Ascending aorta (tissue), 2 donors: ENCODE measurements at regions not wholly inside any gene's neighbourhood (a gene's known extent, or its start where the extent isn't known, plus 50 kb on each side); places are given as distances from the start of the nearest gene placed in this dataset.

ENCODE experiments used
- DNase-seq, 2 donors: peaks; one replicate each; pipeline ENCODE4 v3.0.0-alpha.2; 2019; ENCODE audit warnings: low spot score in 2 of 2
- H3K27ac ChIP-seq, 2 donors: fragments of 200-600 bp; sonication (generic); one replicate each; pipeline ENCODE4 v1.5.1; 2016 to 2017; ENCODE audit warnings: mild to moderate bottlenecking in 1 of 2
- H3K27me3 ChIP-seq: fragments of 200-600 bp; sonication (generic); one replicate; pipeline ENCODE4 v1.5.1; 2017
- H3K36me3 ChIP-seq, 2 donors: fragments of 200-600 bp; sonication (generic); one replicate each; pipeline ENCODE4 v1.5.1; 2016
- H3K4me1 ChIP-seq, 2 donors: fragments of 200-600 bp; sonication (generic); one replicate each; pipeline ENCODE4 v1.5.1; 2016 to 2017; ENCODE audit warnings: mild to moderate bottlenecking in 1 of 2
- H3K4me3 ChIP-seq, 2 donors: fragments of 200-600 bp; sonication (generic); one replicate each; pipeline ENCODE4 v1.5.1; 2016 to 2017; ENCODE audit warnings: mild to moderate bottlenecking in 1 of 2
- H3K9me3 ChIP-seq, 2 donors: fragments of 200-600 bp; sonication (generic); one replicate each; pipeline ENCODE4 v1.5.1; 2016
- CTCF ChIP-seq, 3 experiments: fragments of 200-600 bp in 2 of 3; fragments of 450-650 bp in 1 of 3; sonication (generic) in 2 of 3; IDR thresholded peaks; one replicate each; pipeline ENCODE4 v1.5.1; 2016 to 2019; ENCODE audit warnings: antibody characterized with exemption in 3 of 3, mild to moderate bottlenecking in 1 of 3, moderate library complexity in 1 of 3
- intact Hi-C: fragments of 100-400 bp; cut with DNase I; formaldehyde crosslinking; loops from one replicate; pipeline ENCODE4 v1.15.1; 2023

GRCh38 chr2:16033032-16033293, 92.6 kb downstream of the MYCN start:
- no peak for TF ChIP-seq CTCF (IDR thresholded peaks at IDR 0.05)
- H3K4me1 ChIP-seq = no peaks in the 10 kb centered on the region
- H3K4me3 ChIP-seq = no peak overlapping the region
- no peaks in the 10 kb centered on the region for H3K27me3 ChIP-seq
- H3K36me3 ChIP-seq = no peaks in the 10 kb centered on the region
- no peaks in the 10 kb centered on the region for H3K9me3 ChIP-seq
- no peak overlapping the region for H3K27ac ChIP-seq
- DNase-seq = no peak
- intact Hi-C loops = no loop called here

- no peaks in the 10 kb centered on the region for H3K9me3 ChIP-seq
Measured at GRCh38 chr2:16032282-16033031, 92.1 kb downstream of the MYCN start.

GRCh38 chr2:16031848-16032159, 91.5 kb downstream of the MYCN start:
- Histone ChIP-seq H3K36me3 (no peaks in the 10 kb centered on the region), H3K4me3 (no peak overlapping the region), H3K27me3 (no peaks in the 10 kb centered on the region), H3K4me1 (no peaks in the 10 kb centered on the region), H3K9me3 (no peaks in the 10 kb centered on the region), H3K27ac (no peak overlapping the region)
- DNase-seq = no peak
- intact Hi-C loops = no loop called here
- no peak for TF ChIP-seq CTCF (IDR thresholded peaks at IDR 0.05)

More at GRCh38 chr2:16032282-16033031, 92.1 kb downstream of the MYCN start:
- H3K4me1 ChIP-seq = no peaks in the 10 kb centered on the region
- TF ChIP-seq CTCF (IDR thresholded peaks at IDR 0.05) = no peak
- intact Hi-C loops = no loop called here
- no peak overlapping the region for H3K27ac ChIP-seq
- no peaks in the 10 kb centered on the region for H3K27me3 ChIP-seq
- DNase-seq = no peak
- no peak overlapping the region for H3K4me3 ChIP-seq
- no peaks in the 10 kb centered on the region for H3K36me3 ChIP-seq

- intact Hi-C loops = no loop called here
- Histone ChIP-seq H3K4me3 (no peak overlapping the region), H3K9me3 (no peaks in the 10 kb centered on the region), H3K36me3 (no peaks in the 10 kb centered on the region), H3K27ac (no peak overlapping the region), H3K4me1 (no peaks in the 10 kb centered on the region), H3K27me3 (no peaks in the 10 kb centered on the region)
- TF ChIP-seq CTCF (IDR thresholded peaks at IDR 0.05) = no peak
- DNase-seq = no peak
Measured at GRCh38 chr2:16031058-16031847, 90.9 kb downstream of the MYCN start.

- TF ChIP-seq CTCF (IDR thresholded peaks at IDR 0.05) = no peak
- H3K27ac ChIP-seq = no peak overlapping the region
- H3K36me3 ChIP-seq = no peaks in the 10 kb centered on the region
- no peaks in the 10 kb centered on the region for H3K4me1 ChIP-seq
- no peaks in the 10 kb centered on the region for H3K27me3 ChIP-seq
- intact Hi-C loops = no loop called here
- H3K9me3 ChIP-seq = no peaks in the 10 kb centered on the region
- H3K4me3 ChIP-seq = no peak overlapping the region
- DNase-seq = no peak
Measured at GRCh38 chr2:16030206-16031057, 90.1 kb downstream of the MYCN start.
